ENCODE measurements at regions not wholly inside any gene's neighbourhood (a gene's known extent, or its start where the extent isn't known, plus 50 kb on each side); places are given as distances from the start of the nearest gene placed in this dataset.

- no peaks in the 10 kb centered on the region for H3K36me3 ChIP-seq (ENCODE audit: control insufficient read depth in 1 of 2, insufficient read depth in 2 of 2, low read length in 2 of 2)
- no peaks in the 10 kb centered on the region for H3K27me3 ChIP-seq (ENCODE audit: control insufficient read depth in 1 of 2, insufficient read depth in 2 of 2, low read length in 2 of 2)
- H3K4me1 ChIP-seq (ENCODE audit: control insufficient read depth in 1 of 2, insufficient read depth in 2 of 2, low read length in 2 of 2): no peaks in the 10 kb centered on the region
- peaks cover 4 to 11% of the 10 kb centered on the region in 2 donors for H3K9me3 ChIP-seq (ENCODE audit: control insufficient read depth in 1 of 2, low read length in 2 of 2)
- no peak overlapping the region for H3K4me3 ChIP-seq (ENCODE audit: low read depth in 1 of 2, low read length in 2 of 2)
- no peak overlapping the region for H3K27ac ChIP-seq (ENCODE audit: low read depth, low read length)
- H3K9ac ChIP-seq (ENCODE audit: low read depth in 1 of 2, low read length in 2 of 2): no peak overlapping the region
Measured at GRCh38 chr2:80722803-80723202, 418.3 kb upstream of the LRRTM1 start.

GRCh38 chr2:80719607-80720006 lies 415.1 kb upstream of the LRRTM1 start:
- Histone ChIP-seq H3K4me1 (ENCODE audit: control insufficient read depth in 1 of 2, insufficient read depth in 2 of 2, low read length in 2 of 2) (no peaks in the 10 kb centered on the region), H3K36me3 (ENCODE audit: control insufficient read depth in 1 of 2, insufficient read depth in 2 of 2, low read length in 2 of 2) (no peaks in the 10 kb centered on the region), H3K27ac (ENCODE audit: low read depth, low read length) (no peak overlapping the region), H3K27me3 (ENCODE audit: control insufficient read depth in 1 of 2, insufficient read depth in 2 of 2, low read length in 2 of 2) (no peaks in the 10 kb centered on the region), H3K9ac (ENCODE audit: low read depth in 1 of 2, low read length in 2 of 2) (no peak overlapping the region), H3K4me3 (ENCODE audit: low read depth in 1 of 2, low read length in 2 of 2) (no peak overlapping the region), H3K9me3 (ENCODE audit: control insufficient read depth in 1 of 2, low read length in 2 of 2) (no peaks in the 10 kb centered on the region)

GRCh38 chr2:80715433-80715832 lies 410.9 kb upstream of the LRRTM1 start:
- H3K9me3 ChIP-seq (ENCODE audit: control insufficient read depth in 1 of 2, low read length in 2 of 2): no peaks in the 10 kb centered on the region

GRCh38 chr2:80711915-80712314 lies 407.4 kb upstream of the LRRTM1 start:
- H3K27ac ChIP-seq (ENCODE audit: low read depth, low read length): no peak overlapping the region
- no peak overlapping the region for H3K9ac ChIP-seq (ENCODE audit: low read depth in 1 of 2, low read length in 2 of 2)
- no peak overlapping the region for H3K4me3 ChIP-seq (ENCODE audit: low read depth in 1 of 2, low read length in 2 of 2)
- H3K36me3 ChIP-seq (ENCODE audit: control insufficient read depth in 1 of 2, insufficient read depth in 2 of 2, low read length in 2 of 2): no peaks in the 10 kb centered on the region
- H3K4me1 ChIP-seq (ENCODE audit: control insufficient read depth in 1 of 2, insufficient read depth in 2 of 2, low read length in 2 of 2): no peaks in the 10 kb centered on the region
- H3K27me3 ChIP-seq (ENCODE audit: control insufficient read depth in 1 of 2, insufficient read depth in 2 of 2, low read length in 2 of 2): no peaks in the 10 kb centered on the region
- no peaks in the 10 kb centered on the region for H3K9me3 ChIP-seq (ENCODE audit: control insufficient read depth in 1 of 2, low read length in 2 of 2)

More at GRCh38 chr2:80715433-80715832, 410.9 kb upstream of the LRRTM1 start:
- Histone ChIP-seq H3K4me3 (ENCODE audit: low read depth in 1 of 2, low read length in 2 of 2) (no peak overlapping the region), H3K27ac (ENCODE audit: low read depth, low read length) (no peak overlapping the region), H3K27me3 (ENCODE audit: control insufficient read depth in 1 of 2, insufficient read depth in 2 of 2, low read length in 2 of 2) (no peaks in the 10 kb centered on the region), H3K9ac (ENCODE audit: low read depth in 1 of 2, low read length in 2 of 2) (no peak overlapping the region), H3K36me3 (ENCODE audit: control insufficient read depth in 1 of 2, insufficient read depth in 2 of 2, low read length in 2 of 2) (no peaks in the 10 kb centered on the region), H3K4me1 (ENCODE audit: control insufficient read depth in 1 of 2, insufficient read depth in 2 of 2, low read length in 2 of 2) (no peaks in the 10 kb centered on the region)

GRCh38 chr2:80706951-80707350 lies 402.4 kb upstream of the LRRTM1 start:
- H3K9me3 ChIP-seq (ENCODE audit: control insufficient read depth in 1 of 2, low read length in 2 of 2): no peaks in the 10 kb centered on the region
- no peak overlapping the region for H3K4me3 ChIP-seq (ENCODE audit: low read depth in 1 of 2, low read length in 2 of 2)
- no peak overlapping the region for H3K9ac ChIP-seq (ENCODE audit: low read depth in 1 of 2, low read length in 2 of 2)
- H3K36me3 ChIP-seq (ENCODE audit: control insufficient read depth in 1 of 2, insufficient read depth in 2 of 2, low read length in 2 of 2): no peaks in the 10 kb centered on the region
- H3K4me1 ChIP-seq (ENCODE audit: control insufficient read depth in 1 of 2, insufficient read depth in 2 of 2, low read length in 2 of 2): no peaks in the 10 kb centered on the region
- H3K27ac ChIP-seq (ENCODE audit: low read depth, low read length): no peak overlapping the region
- H3K27me3 ChIP-seq (ENCODE audit: control insufficient read depth in 1 of 2, insufficient read depth in 2 of 2, low read length in 2 of 2): no peaks in the 10 kb centered on the region

- no peak overlapping the region for H3K9ac ChIP-seq (ENCODE audit: low read depth in 1 of 2, low read length in 2 of 2)
- H3K27ac ChIP-seq (ENCODE audit: low read depth, low read length): no peak overlapping the region
- H3K4me3 ChIP-seq (ENCODE audit: low read depth in 1 of 2, low read length in 2 of 2): no peak overlapping the region
- H3K27me3 ChIP-seq (ENCODE audit: control insufficient read depth in 1 of 2, insufficient read depth in 2 of 2, low read length in 2 of 2): no peaks in the 10 kb centered on the region
- no peaks in the 10 kb centered on the region for H3K36me3 ChIP-seq (ENCODE audit: control insufficient read depth in 1 of 2, insufficient read depth in 2 of 2, low read length in 2 of 2)
- no peaks in the 10 kb centered on the region for H3K4me1 ChIP-seq (ENCODE audit: control insufficient read depth in 1 of 2, insufficient read depth in 2 of 2, low read length in 2 of 2)
- H3K9me3 ChIP-seq (ENCODE audit: control insufficient read depth in 1 of 2, low read length in 2 of 2): no peaks in the 10 kb centered on the region
Measured at GRCh38 chr2:80706541-80706940, 402.0 kb upstream of the LRRTM1 start.

GRCh38 chr2:80703532-80703931 lies 399.0 kb upstream of the LRRTM1 start:
- H3K27ac ChIP-seq (ENCODE audit: low read depth, low read length): no peak overlapping the region
- no peaks in the 10 kb centered on the region for H3K36me3 ChIP-seq (ENCODE audit: control insufficient read depth in 1 of 2, insufficient read depth in 2 of 2, low read length in 2 of 2)
- no peaks in the 10 kb centered on the region for H3K9me3 ChIP-seq (ENCODE audit: control insufficient read depth in 1 of 2, low read length in 2 of 2)
- H3K4me3 ChIP-seq (ENCODE audit: low read depth in 1 of 2, low read length in 2 of 2): no peak overlapping the region
- no peak overlapping the region for H3K9ac ChIP-seq (ENCODE audit: low read depth in 1 of 2, low read length in 2 of 2)
- no peaks in the 10 kb centered on the region for H3K4me1 ChIP-seq (ENCODE audit: control insufficient read depth in 1 of 2, insufficient read depth in 2 of 2, low read length in 2 of 2)
- no peaks in the 10 kb centered on the region for H3K27me3 ChIP-seq (ENCODE audit: control insufficient read depth in 1 of 2, insufficient read depth in 2 of 2, low read length in 2 of 2)

- H3K4me3 ChIP-seq (ENCODE audit: low read depth in 1 of 2, low read length in 2 of 2): no peak overlapping the region
- H3K36me3 ChIP-seq (ENCODE audit: control insufficient read depth in 1 of 2, insufficient read depth in 2 of 2, low read length in 2 of 2): no peaks in the 10 kb centered on the region
- H3K27me3 ChIP-seq (ENCODE audit: control insufficient read depth in 1 of 2, insufficient read depth in 2 of 2, low read length in 2 of 2): no peaks in the 10 kb centered on the region
- no peak overlapping the region for H3K27ac ChIP-seq (ENCODE audit: low read depth, low read length)
- no peak overlapping the region for H3K9ac ChIP-seq (ENCODE audit: low read depth in 1 of 2, low read length in 2 of 2)
- H3K9me3 ChIP-seq (ENCODE audit: control insufficient read depth in 1 of 2, low read length in 2 of 2): no peaks in the 10 kb centered on the region
- no peaks in the 10 kb centered on the region for H3K4me1 ChIP-seq (ENCODE audit: control insufficient read depth in 1 of 2, insufficient read depth in 2 of 2, low read length in 2 of 2)
Measured at GRCh38 chr2:80700961-80701360, 396.4 kb upstream of the LRRTM1 start.

All from duodenal mucosa (tissue), 2 donors.